ENCODE measurements at regions not wholly inside any gene's neighbourhood (a gene's known extent, or its start where the extent isn't known, plus 50 kb on each side); places are given as distances from the start of the nearest gene placed in this dataset.

DNA sequence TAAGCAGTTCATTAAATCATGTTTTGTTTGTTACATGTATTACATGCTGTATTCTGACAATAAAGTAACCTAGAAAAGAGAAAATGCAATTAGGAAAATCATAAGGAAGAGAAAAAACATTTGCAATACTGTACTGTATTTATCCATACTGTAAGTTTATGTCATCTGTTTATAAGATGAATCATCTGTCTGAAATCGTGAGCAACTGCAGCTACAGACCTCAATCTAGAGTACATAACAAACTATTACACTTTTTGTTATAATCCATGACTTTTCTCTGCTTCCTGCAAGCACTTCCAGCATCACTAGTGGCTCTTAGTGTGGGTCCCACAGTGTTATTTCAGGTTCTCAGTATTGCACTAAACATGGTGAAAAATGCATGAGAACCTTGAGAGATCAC, 144.4 kb upstream of the NR4A3 start:
- H3K27ac ChIP-seq (ENCODE audit: low read depth in 1 of 2, low read length in 2 of 2): no peak overlapping the region
- H3K9me3 Mint-ChIP-seq: peaks cover 5 to 21% (median 14%) of the 10 kb centered on the region in 7 donors

DNA sequence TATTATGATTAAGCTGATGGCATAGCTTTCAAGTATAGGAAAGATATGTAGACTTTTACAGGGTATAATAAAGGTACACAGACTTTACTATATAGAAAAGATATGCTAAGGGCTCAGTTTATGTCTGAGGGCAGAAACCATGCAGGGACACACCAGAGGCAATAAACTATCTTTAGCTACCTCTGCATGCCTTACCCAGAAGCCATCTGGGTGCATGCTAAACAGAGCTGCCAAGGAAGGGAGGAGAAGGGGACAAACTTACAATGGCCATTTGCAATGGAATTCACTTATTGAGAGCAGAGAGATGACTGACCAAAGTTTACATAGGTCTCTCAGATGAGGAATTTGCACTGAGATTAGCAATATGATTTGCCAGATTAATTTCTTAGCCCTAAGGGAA, 143.1 kb upstream of the NR4A3 start:
- Histone ChIP-seq H3K36me3 (replicated peaks in 1 of 2; ENCODE audit: control insufficient read depth in 1 of 2, insufficient read depth in 2 of 2, low read length in 2 of 2) (no peaks in the 10 kb centered on the region), H4K20me1 (ENCODE audit: insufficient read depth, low read length) (no peaks in the 10 kb centered on the region), H3K9me3 (replicated peaks in 1 of 2; ENCODE audit: control insufficient read depth in 1 of 2, insufficient read depth in 1 of 2, low read length in 2 of 2) (no peaks in the 10 kb centered on the region), H3K9ac (ENCODE audit: insufficient read depth, low read length, poor library complexity, severe bottlenecking) (no peak overlapping the region), H2AFZ (ENCODE audit: insufficient read depth, low read depth, low read length, poor library complexity, severe bottlenecking) (no peak overlapping the region), H3K79me2 (ENCODE audit: insufficient read depth, low read length) (no peaks in the 10 kb centered on the region), H3K4me3 (replicated peaks in 1 of 3; ENCODE audit: low read depth in 2 of 3, low read length in 3 of 3) (no peak overlapping the region), H3K27me3 (ENCODE audit: control insufficient read depth in 2 of 2, insufficient read depth in 2 of 2, low read length in 2 of 2) (no peaks in the 10 kb centered on the region), H3K4me2 (replicated peaks; ENCODE audit: extremely low read depth, low read length, poor library complexity, severe bottlenecking) (no peak overlapping the region), H3K4me1 (ENCODE audit: control insufficient read depth in 1 of 2, insufficient read depth in 2 of 2, low read length in 2 of 2) (no peaks in the 10 kb centered on the region), H3K27ac (ENCODE audit: low read depth in 1 of 2, low read length in 2 of 2) (no peak overlapping the region)
- DNase-seq: no peak
- Mint-ChIP-seq H3K27me3 (ENCODE audit: low read depth in 3 of 3) (peaks cover 0 to 2% (median 2%) of the 10 kb centered on the region in 3 donors), H3K36me3 (peaks cover 0 to 2% of the 10 kb centered on the region in 2 donors), H3K4me1 (peaks cover 9% of the 10 kb centered on the region), H3K9me3 (peaks cover 7 to 21% (median 16%) of the 10 kb centered on the region in 7 donors), H3K4me3 (no peak overlapping the region), H3K27ac (no peak overlapping the region)
- intact Hi-C loops (cut with micrococcal nuclease): no loop called here
- TF ChIP-seq, protein P1, sequence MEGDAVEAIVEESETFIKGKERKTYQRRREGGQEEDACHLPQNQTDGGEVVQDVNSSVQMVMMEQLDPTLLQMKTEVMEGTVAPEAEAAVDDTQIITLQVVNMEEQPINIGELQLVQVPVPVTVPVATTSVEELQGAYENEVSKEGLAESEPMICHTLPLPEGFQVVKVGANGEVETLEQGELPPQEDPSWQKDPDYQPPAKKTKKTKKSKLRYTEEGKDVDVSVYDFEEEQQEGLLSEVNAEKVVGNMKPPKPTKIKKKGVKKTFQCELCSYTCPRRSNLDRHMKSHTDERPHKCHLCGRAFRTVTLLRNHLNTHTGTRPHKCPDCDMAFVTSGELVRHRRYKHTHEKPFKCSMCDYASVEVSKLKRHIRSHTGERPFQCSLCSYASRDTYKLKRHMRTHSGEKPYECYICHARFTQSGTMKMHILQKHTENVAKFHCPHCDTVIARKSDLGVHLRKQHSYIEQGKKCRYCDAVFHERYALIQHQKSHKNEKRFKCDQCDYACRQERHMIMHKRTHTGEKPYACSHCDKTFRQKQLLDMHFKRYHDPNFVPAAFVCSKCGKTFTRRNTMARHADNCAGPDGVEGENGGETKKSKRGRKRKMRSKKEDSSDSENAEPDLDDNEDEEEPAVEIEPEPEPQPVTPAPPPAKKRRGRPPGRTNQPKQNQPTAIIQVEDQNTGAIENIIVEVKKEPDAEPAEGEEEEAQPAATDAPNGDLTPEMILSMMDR (IDR thresholded peaks at IDR 0.05): no peak

More for the DNA sequence above, 144.4 kb upstream of the NR4A3 start:
- H3K27ac Mint-ChIP-seq: no peak overlapping the region
- no peak overlapping the region for H2AFZ ChIP-seq (ENCODE audit: insufficient read depth, low read depth, low read length, poor library complexity, severe bottlenecking)
- H3K4me1 Mint-ChIP-seq: peaks cover under 1% of the 10 kb centered on the region
- H3K4me3 ChIP-seq (replicated peaks in 1 of 3; ENCODE audit: low read depth in 2 of 3, low read length in 3 of 3): no peak overlapping the region
- intact Hi-C loops (cut with micrococcal nuclease): no loop called here
- no peaks in the 10 kb centered on the region for H3K4me1 ChIP-seq (ENCODE audit: control insufficient read depth in 1 of 2, insufficient read depth in 2 of 2, low read length in 2 of 2)
- H3K36me3 ChIP-seq (replicated peaks in 1 of 2; ENCODE audit: control insufficient read depth in 1 of 2, insufficient read depth in 2 of 2, low read length in 2 of 2): no peaks in the 10 kb centered on the region
- no peak for DNase-seq
- H3K27me3 ChIP-seq (ENCODE audit: control insufficient read depth in 2 of 2, insufficient read depth in 2 of 2, low read length in 2 of 2): no peaks in the 10 kb centered on the region
- H3K27me3 Mint-ChIP-seq (ENCODE audit: low read depth in 3 of 3): peaks cover 0 to 2% (median 2%) of the 10 kb centered on the region in 3 donors
- H3K36me3 Mint-ChIP-seq: no peaks in the 10 kb centered on the region
- H3K9me3 ChIP-seq (replicated peaks in 1 of 2; ENCODE audit: control insufficient read depth in 1 of 2, insufficient read depth in 1 of 2, low read length in 2 of 2): no peaks in the 10 kb centered on the region
- H3K9ac ChIP-seq (ENCODE audit: insufficient read depth, low read length, poor library complexity, severe bottlenecking): no peak overlapping the region
- no peaks in the 10 kb centered on the region for H3K79me2 ChIP-seq (ENCODE audit: insufficient read depth, low read length)
- H3K4me2 ChIP-seq (replicated peaks; ENCODE audit: extremely low read depth, low read length, poor library complexity, severe bottlenecking): no peak overlapping the region
- TF ChIP-seq, protein P1 (IDR thresholded peaks at IDR 0.05): no peak
- H4K20me1 ChIP-seq (ENCODE audit: insufficient read depth, low read length): no peaks in the 10 kb centered on the region
- no peak overlapping the region for H3K4me3 Mint-ChIP-seq
- no CpG with 5 or more reads among the region's 1 CpG for WGBS (ENCODE audit: insufficient coverage)

Measured in CD14-positive monocyte (primary cell).